ENCODE measurements at regions not wholly inside any gene's neighbourhood (a gene's known extent, or its start where the extent isn't known, plus 50 kb on each side); places are given as distances from the start of the nearest gene placed in this dataset.

GRCh38 chr14:101372894-101373620 lies 188.2 kb upstream of the DIO3 start:
- in situ Hi-C loops (cut with HindIII; ENCODE audit: low sequenced_read_pairs): no loop called here

- in situ Hi-C loops (cut with HindIII; ENCODE audit: low sequenced_read_pairs): no loop called here
Measured at GRCh38 chr14:101373690-101374295, 187.5 kb upstream of the DIO3 start.

- in situ Hi-C loops (cut with HindIII; ENCODE audit: low sequenced_read_pairs): no loop called here
Measured at GRCh38 chr14:101374373-101375338, 186.6 kb upstream of the DIO3 start.

GRCh38 chr14:101377069-101377468 lies 184.2 kb upstream of the DIO3 start:
- in situ Hi-C loops (cut with HindIII; ENCODE audit: low sequenced_read_pairs): no loop called here

GRCh38 chr14:101379842-101380241 lies 181.5 kb upstream of the DIO3 start:
- in situ Hi-C loops (cut with HindIII; ENCODE audit: low sequenced_read_pairs): no loop called here

- in situ Hi-C loops (cut with HindIII; ENCODE audit: low sequenced_read_pairs): no loop called here
Measured at GRCh38 chr14:101380512-101380911, 180.8 kb upstream of the DIO3 start.

- in situ Hi-C loops (cut with HindIII; ENCODE audit: low sequenced_read_pairs): no loop called here
Measured at GRCh38 chr14:101380940-101381339, 180.4 kb upstream of the DIO3 start.

- in situ Hi-C loops (cut with HindIII; ENCODE audit: low sequenced_read_pairs): no loop called here
Measured at GRCh38 chr14:101383737-101384338, 177.5 kb upstream of the DIO3 start.

- in situ Hi-C loops (cut with HindIII; ENCODE audit: low sequenced_read_pairs): no loop called here
Measured at GRCh38 chr14:101394374-101394773, 166.9 kb upstream of the DIO3 start.

GRCh38 chr14:101395779-101396178 lies 165.5 kb upstream of the DIO3 start:
- in situ Hi-C loops (cut with HindIII; ENCODE audit: low sequenced_read_pairs): no loop called here

GRCh38 chr14:101397206-101397605 lies 164.1 kb upstream of the DIO3 start:
- in situ Hi-C loops (cut with HindIII; ENCODE audit: low sequenced_read_pairs): no loop called here

GRCh38 chr14:101398011-101398410 lies 163.3 kb upstream of the DIO3 start:
- in situ Hi-C loops (cut with HindIII; ENCODE audit: low sequenced_read_pairs): no loop called here

- in situ Hi-C loops (cut with HindIII; ENCODE audit: low sequenced_read_pairs): no loop called here
Measured at GRCh38 chr14:101399737-101400517, 161.4 kb upstream of the DIO3 start.

- in situ Hi-C loops (cut with HindIII; ENCODE audit: low sequenced_read_pairs): no loop called here
Measured at GRCh38 chr14:101400830-101401229, 160.5 kb upstream of the DIO3 start.

- in situ Hi-C loops (cut with HindIII; ENCODE audit: low sequenced_read_pairs): no loop called here
Measured at GRCh38 chr14:101402936-101403660, 158.2 kb upstream of the DIO3 start.

GRCh38 chr14:101404426-101405170 lies 156.7 kb upstream of the DIO3 start:
- in situ Hi-C loops (cut with HindIII; ENCODE audit: low sequenced_read_pairs): no loop called here

- in situ Hi-C loops (cut with HindIII; ENCODE audit: low sequenced_read_pairs): no loop called here
Measured at GRCh38 chr14:101405171-101405883, 156.0 kb upstream of the DIO3 start.

GRCh38 chr14:101406921-101407320 lies 154.4 kb upstream of the DIO3 start:
- in situ Hi-C loops (cut with HindIII; ENCODE audit: low sequenced_read_pairs): no loop called here

Data from DLD1 (cell line).